ENCODE measurements at regions not wholly inside any gene's neighbourhood (a gene's known extent, or its start where the extent isn't known, plus 50 kb on each side); places are given as distances from the start of the nearest gene placed in this dataset.
A peak's percentile ranks its signal among the peaks of the same experiment; 100 is the strongest.

- Mint-ChIP-seq H3K36me3 (no peaks in the 10 kb centered on the region), H3K27me3 (peaks cover 6% of the 10 kb centered on the region), H3K27ac (no peak overlapping the region), H3K4me3 (no peak overlapping the region), H3K9me3 (no peaks in the 10 kb centered on the region), H3K4me1 (no peaks in the 10 kb centered on the region)
- DNase-seq: no peak
- CTCF ChIA-PET: no interaction called here
Observed at GRCh38 chr10:3992382-3993178, 207.6 kb upstream of the KLF6 start.

- Mint-ChIP-seq H3K36me3 (peaks cover 2% of the 10 kb centered on the region), H3K27ac (no peak overlapping the region), H3K4me1 (peaks cover 4% of the 10 kb centered on the region), H3K27me3 (peaks cover 6% of the 10 kb centered on the region), H3K9me3 (peaks cover 3% of the 10 kb centered on the region), H3K4me3 (no peak overlapping the region)
- CTCF ChIA-PET: no interaction called here
- DNase-seq: no peak
Observed at GRCh38 chr10:3990307-3990706, 205.3 kb upstream of the KLF6 start.

- no peak overlapping the region for H3K4me3 Mint-ChIP-seq
- peaks cover 14% of the 10 kb centered on the region for H3K4me1 Mint-ChIP-seq
- CTCF ChIA-PET: no interaction called here
Observed at GRCh38 chr10:3987143-3987974, 202.3 kb upstream of the KLF6 start.

GRCh38 chr10:3986493-3987142 lies 201.6 kb upstream of the KLF6 start:
- H3K27ac Mint-ChIP-seq: no peak overlapping the region
- H3K36me3 Mint-ChIP-seq: peaks cover 12% of the 10 kb centered on the region
- peaks cover 5% of the 10 kb centered on the region for H3K27me3 Mint-ChIP-seq
- no peak for DNase-seq
- no peak overlapping the region for H3K4me3 Mint-ChIP-seq
- H3K9me3 Mint-ChIP-seq: peaks cover 17% of the 10 kb centered on the region
- CTCF ChIA-PET: no interaction called here
- peaks cover 20% of the 10 kb centered on the region for H3K4me1 Mint-ChIP-seq

More at GRCh38 chr10:3987143-3987974, 202.3 kb upstream of the KLF6 start:
- peaks cover 12% of the 10 kb centered on the region for H3K36me3 Mint-ChIP-seq
- H3K27ac Mint-ChIP-seq: no peak overlapping the region
- no peak for DNase-seq
- H3K9me3 Mint-ChIP-seq: peaks cover 16% of the 10 kb centered on the region
- H3K27me3 Mint-ChIP-seq: peaks cover 9% of the 10 kb centered on the region

GRCh38 chr10:3982746-3983442 lies 197.9 kb upstream of the KLF6 start:
- Mint-ChIP-seq H3K9me3 (peaks cover 25% of the 10 kb centered on the region), H3K27me3 (peaks cover 3% of the 10 kb centered on the region)

GRCh38 chr10:3981300-3981699 lies 196.3 kb upstream of the KLF6 start:
- Mint-ChIP-seq H3K36me3 (peaks cover 29% of the 10 kb centered on the region), H3K4me1 (peaks cover 51% of the 10 kb centered on the region), H3K4me3 (no peak overlapping the region), H3K27ac (peak overlapping the region; percentile 74), H3K27me3 (peaks cover 3% of the 10 kb centered on the region), H3K9me3 (peaks cover 25% of the 10 kb centered on the region)
- CTCF ChIA-PET: no interaction called here
- DNase-seq: no peak

More at GRCh38 chr10:3982746-3983442, 197.9 kb upstream of the KLF6 start:
- H3K4me1 Mint-ChIP-seq: peaks cover 51% of the 10 kb centered on the region
- H3K4me3 Mint-ChIP-seq: no peak overlapping the region
- no peak for DNase-seq
- H3K36me3 Mint-ChIP-seq: peaks cover 29% of the 10 kb centered on the region
- no peak overlapping the region for H3K27ac Mint-ChIP-seq
- CTCF ChIA-PET: interaction anchor here (2.0 kb wide), 1 partner anchor 11 kb away, joined by 4 read pairs; no protein-coding TSS in a partner anchor

DNA sequence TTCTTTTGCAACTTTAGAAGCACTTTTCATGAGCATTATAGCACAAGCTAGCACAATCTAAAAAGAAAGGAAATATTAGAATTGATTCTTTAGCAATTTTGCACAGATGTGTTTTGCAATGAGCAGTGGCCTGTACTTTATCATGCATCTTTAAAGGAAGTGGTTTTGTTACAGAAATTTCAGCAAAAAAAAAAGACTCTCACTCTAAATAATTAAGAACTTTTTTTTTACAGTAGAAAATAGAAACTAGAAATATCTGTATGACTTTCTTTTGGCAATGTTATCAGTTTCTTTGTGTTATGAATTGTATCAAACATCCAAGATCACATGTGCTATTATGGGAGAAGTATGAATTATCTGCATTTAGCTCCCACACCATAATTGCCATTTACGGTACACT lies 195.7 kb upstream of the KLF6 start:
- H3K9me3 Mint-ChIP-seq: peaks cover 22% of the 10 kb centered on the region
- peaks cover 28% of the 10 kb centered on the region for H3K36me3 Mint-ChIP-seq
- CTCF ChIA-PET: no interaction called here
- peaks cover 48% of the 10 kb centered on the region for H3K4me1 Mint-ChIP-seq
- H3K27me3 Mint-ChIP-seq: peaks cover 3% of the 10 kb centered on the region
- peak overlapping the region; percentile 5 for H3K4me3 Mint-ChIP-seq
- no peak for DNase-seq
- peak overlapping the region; percentile 74 for H3K27ac Mint-ChIP-seq

DNA sequence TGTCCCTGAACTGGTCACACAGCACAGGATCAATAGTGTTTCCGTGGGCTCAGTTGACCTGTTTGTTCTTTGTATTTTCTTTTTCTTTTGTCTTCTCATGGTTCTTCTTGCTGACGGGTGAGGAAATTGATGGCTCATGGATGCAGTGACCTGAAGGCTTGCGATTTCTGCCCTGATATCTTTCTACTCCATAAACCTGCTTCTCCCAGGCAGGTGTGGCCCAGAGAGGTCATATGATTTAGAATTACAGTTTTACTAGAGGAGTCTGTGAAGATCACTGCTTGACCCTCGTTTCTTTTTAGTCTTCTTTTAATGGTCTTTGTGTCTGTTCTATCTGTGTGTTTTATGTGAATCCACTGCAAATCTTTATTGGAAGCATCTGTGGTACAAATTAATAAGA lies 195.1 kb upstream of the KLF6 start:
- Mint-ChIP-seq H3K4me1 (peaks cover 47% of the 10 kb centered on the region), H3K27ac (peak overlapping the region; percentile 74), H3K27me3 (peaks cover 3% of the 10 kb centered on the region), H3K36me3 (peaks cover 30% of the 10 kb centered on the region), H3K9me3 (peaks cover 24% of the 10 kb centered on the region), H3K4me3 (no peak overlapping the region)
- DNase-seq: no peak
- CTCF ChIA-PET: no interaction called here

DNA sequence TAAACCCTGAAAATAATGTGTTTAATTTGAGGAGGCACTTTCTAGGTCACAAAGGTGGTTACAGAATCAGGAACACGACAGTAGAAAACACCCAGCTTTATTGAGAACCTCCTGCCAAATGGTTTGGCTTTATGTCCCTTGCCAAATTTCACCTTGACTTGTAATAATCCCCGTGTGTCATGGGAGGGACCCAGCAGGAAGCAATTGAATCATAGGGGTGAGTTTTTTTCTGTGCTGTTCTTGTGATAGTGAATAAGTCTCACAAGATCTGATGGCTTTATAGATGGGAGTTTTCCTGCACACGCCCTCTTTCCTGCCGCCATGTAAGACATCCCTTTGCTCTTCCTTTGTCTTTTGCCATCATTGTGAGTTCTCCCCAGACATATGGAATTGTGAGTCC lies 193.8 kb upstream of the KLF6 start:
- no peak overlapping the region for H3K4me3 Mint-ChIP-seq
- H3K9me3 Mint-ChIP-seq: peaks cover 24% of the 10 kb centered on the region
- CTCF ChIA-PET: interaction anchor here (0.6 kb wide), 1 partner anchor 87 kb away, joined by 3 read pairs; no protein-coding TSS in a partner anchor
- H3K36me3 Mint-ChIP-seq: peaks cover 33% of the 10 kb centered on the region
- DNase-seq: no peak
- peaks cover 3% of the 10 kb centered on the region for H3K27me3 Mint-ChIP-seq
- H3K27ac Mint-ChIP-seq: peak overlapping the region; percentile 0
- peaks cover 54% of the 10 kb centered on the region for H3K4me1 Mint-ChIP-seq

GRCh38 chr10:3978174-3978573 lies 193.2 kb upstream of the KLF6 start:
- Mint-ChIP-seq H3K27me3 (peaks cover 3% of the 10 kb centered on the region), H3K36me3 (peaks cover 31% of the 10 kb centered on the region), H3K4me1 (peaks cover 53% of the 10 kb centered on the region), H3K9me3 (peaks cover 23% of the 10 kb centered on the region), H3K4me3 (no peak overlapping the region), H3K27ac (no peak overlapping the region)
- CTCF ChIA-PET: interaction anchor here (0.6 kb wide), 1 partner anchor 86 kb away, joined by 3 read pairs; no protein-coding TSS in a partner anchor
- DNase-seq: no peak

- peaks cover 29% of the 10 kb centered on the region for H3K36me3 Mint-ChIP-seq
- H3K9me3 Mint-ChIP-seq: peaks cover 20% of the 10 kb centered on the region
- no peak overlapping the region for H3K4me3 Mint-ChIP-seq
- H3K4me1 Mint-ChIP-seq: peaks cover 55% of the 10 kb centered on the region
- H3K27ac Mint-ChIP-seq: no peak overlapping the region
- H3K27me3 Mint-ChIP-seq: peaks cover 2% of the 10 kb centered on the region
- no peak for DNase-seq
- CTCF ChIA-PET: no interaction called here
Observed at GRCh38 chr10:3977761-3978160, 192.8 kb upstream of the KLF6 start.

- Mint-ChIP-seq H3K27me3 (no peaks in the 10 kb centered on the region), H3K27ac (no peak overlapping the region), H3K4me3 (no peak overlapping the region), H3K4me1 (peaks cover 56% of the 10 kb centered on the region), H3K9me3 (peaks cover 15% of the 10 kb centered on the region), H3K36me3 (peaks cover 26% of the 10 kb centered on the region)
- CTCF ChIA-PET: no interaction called here
- DNase-seq: no peak
Observed at GRCh38 chr10:3976718-3977117, 191.7 kb upstream of the KLF6 start.

DNA sequence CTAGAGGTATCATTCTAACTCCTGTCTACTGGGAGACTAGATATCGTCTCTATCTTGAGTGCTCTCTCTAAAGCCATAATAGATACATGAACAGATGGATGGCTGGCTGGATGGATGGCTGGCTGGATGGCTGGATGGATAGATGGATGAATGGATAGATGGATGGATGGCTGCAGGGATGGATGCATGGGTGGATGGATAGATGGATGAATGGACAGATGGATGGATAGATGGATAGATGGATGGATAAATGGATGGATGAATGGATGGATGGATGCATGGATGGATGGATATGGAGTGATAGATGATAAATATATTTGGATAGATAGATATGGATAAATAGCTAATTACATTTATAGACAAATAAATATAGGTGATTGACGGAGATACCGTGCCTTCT lies 191.2 kb upstream of the KLF6 start:
- Mint-ChIP-seq H3K4me1 (peaks cover 56% of the 10 kb centered on the region), H3K27ac (no peak overlapping the region), H3K4me3 (no peak overlapping the region), H3K9me3 (peaks cover 15% of the 10 kb centered on the region), H3K36me3 (peaks cover 25% of the 10 kb centered on the region), H3K27me3 (no peaks in the 10 kb centered on the region)
- CTCF ChIA-PET: no interaction called here
- no peak for DNase-seq

- Mint-ChIP-seq H3K4me1 (peaks cover 56% of the 10 kb centered on the region), H3K36me3 (peaks cover 30% of the 10 kb centered on the region), H3K4me3 (no peak overlapping the region), H3K27ac (no peak overlapping the region), H3K27me3 (no peaks in the 10 kb centered on the region), H3K9me3 (peaks cover 15% of the 10 kb centered on the region)
- DNase-seq: no peak
- CTCF ChIA-PET: interaction anchor here (0.6 kb wide), 1 partner anchor 25 kb away, joined by 3 read pairs; no protein-coding TSS in a partner anchor
Observed at GRCh38 chr10:3975016-3975415, 190.0 kb upstream of the KLF6 start.
